HEK293T (cell line): ENCODE measurements at regions not wholly inside any gene's neighbourhood (a gene's known extent, or its start where the extent isn't known, plus 50 kb on each side); places are given as distances from the start of the nearest gene placed in this dataset.
"Not testable (repeated sequence)": the region's sequence is repeated elsewhere in the genome, so short reads cannot be mapped to it uniquely, and the experiment has no call there.

ENCODE experiments used
- BHLHE40 ChIP-seq: fragments of 450-650 bp; IDR thresholded peaks from 2 replicates; pipeline ENCODE4 v1.6.1; 2016; ENCODE audit warnings: mild to moderate bottlenecking, moderate library complexity, borderline replicate concordance
- CTBP1 ChIP-seq: fragments of 450-650 bp; IDR thresholded peaks from 2 replicates; pipeline ENCODE4 v1.6.1; 2016; ENCODE audit warnings: borderline replicate concordance
- FOXA1 ChIP-seq: fragments of 450-650 bp; IDR thresholded peaks from 2 replicates; pipeline ENCODE4 v1.6.1; 2016; ENCODE audit warnings: mild to moderate bottlenecking
- FOXK2 ChIP-seq: fragments of 450-650 bp; IDR thresholded peaks from 2 replicates; pipeline ENCODE4 v1.6.1; 2016; ENCODE audit warnings: mild to moderate bottlenecking
- FOXM1 ChIP-seq: fragments of 450-650 bp; IDR thresholded peaks from 2 replicates; pipeline ENCODE4 v1.6.1; 2017; ENCODE audit warnings: mild to moderate bottlenecking, borderline replicate concordance
- HDGF ChIP-seq: fragments of 450-650 bp; IDR thresholded peaks from 2 replicates; pipeline ENCODE4 v1.6.1; 2017; ENCODE audit warnings: antibody characterized with exemption, borderline replicate concordance
- NFRKB ChIP-seq: fragments of 450-650 bp; IDR thresholded peaks from 2 replicates; pipeline ENCODE4 v1.6.1; 2016; ENCODE audit warnings: mild to moderate bottlenecking, moderate library complexity
- SP1 ChIP-seq: fragments of 450-650 bp; IDR thresholded peaks from 2 replicates; pipeline ENCODE4 v1.6.1; 2017
- SUZ12 ChIP-seq: fragments of 450-650 bp; IDR thresholded peaks from 2 replicates; pipeline ENCODE4 v1.6.1; 2016; ENCODE audit warnings: mild to moderate bottlenecking
- TARDBP ChIP-seq: fragments of 450-650 bp; IDR thresholded peaks from 2 replicates; pipeline ENCODE4 v1.6.1; 2016
- ZNF384 ChIP-seq: fragments of 450-650 bp; IDR thresholded peaks from 2 replicates; pipeline ENCODE4 v1.6.1; 2016
- TF ChIP-seq, protein P1 (sequence below): fragments of 450-650 bp; IDR thresholded peaks from 2 replicates; pipeline ENCODE4 v1.6.1; 2016

DNA sequence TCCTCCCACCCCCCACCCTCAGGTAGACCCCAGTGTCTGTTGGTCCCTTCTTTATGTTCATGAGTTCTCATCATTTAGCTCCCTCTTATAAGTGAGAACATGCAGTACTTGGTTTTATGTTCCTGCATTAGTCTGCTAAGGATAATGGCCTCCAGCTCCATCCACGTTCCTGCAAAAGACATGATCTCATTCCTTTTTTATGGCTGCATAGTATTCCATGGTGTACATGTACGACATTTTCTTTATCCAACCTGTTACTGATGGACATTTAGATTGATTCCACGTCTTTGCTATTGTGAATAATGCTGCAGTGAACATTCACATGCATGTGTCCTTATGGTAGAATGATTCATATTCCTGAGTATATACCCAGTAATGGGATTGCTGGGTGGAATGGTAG, 87.6 kb upstream of the TBL1X start:
- TF ChIP-seq ZNF384, FOXA1, NFRKB, CTBP1, SUZ12, HDGF, FOXM1, TARDBP, BHLHE40, SP1, FOXK2: not testable (repeated sequence)
- TF ChIP-seq, protein P1, sequence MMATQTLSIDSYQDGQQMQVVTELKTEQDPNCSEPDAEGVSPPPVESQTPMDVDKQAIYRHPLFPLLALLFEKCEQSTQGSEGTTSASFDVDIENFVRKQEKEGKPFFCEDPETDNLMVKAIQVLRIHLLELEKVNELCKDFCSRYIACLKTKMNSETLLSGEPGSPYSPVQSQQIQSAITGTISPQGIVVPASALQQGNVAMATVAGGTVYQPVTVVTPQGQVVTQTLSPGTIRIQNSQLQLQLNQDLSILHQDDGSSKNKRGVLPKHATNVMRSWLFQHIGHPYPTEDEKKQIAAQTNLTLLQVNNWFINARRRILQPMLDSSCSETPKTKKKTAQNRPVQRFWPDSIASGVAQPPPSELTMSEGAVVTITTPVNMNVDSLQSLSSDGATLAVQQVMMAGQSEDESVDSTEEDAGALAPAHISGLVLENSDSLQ: not testable (repeated sequence)
